ENCODE measurements at regions not wholly inside any gene's neighbourhood (a gene's known extent, or its start where the extent isn't known, plus 50 kb on each side); places are given as distances from the start of the nearest gene placed in this dataset.

DNA sequence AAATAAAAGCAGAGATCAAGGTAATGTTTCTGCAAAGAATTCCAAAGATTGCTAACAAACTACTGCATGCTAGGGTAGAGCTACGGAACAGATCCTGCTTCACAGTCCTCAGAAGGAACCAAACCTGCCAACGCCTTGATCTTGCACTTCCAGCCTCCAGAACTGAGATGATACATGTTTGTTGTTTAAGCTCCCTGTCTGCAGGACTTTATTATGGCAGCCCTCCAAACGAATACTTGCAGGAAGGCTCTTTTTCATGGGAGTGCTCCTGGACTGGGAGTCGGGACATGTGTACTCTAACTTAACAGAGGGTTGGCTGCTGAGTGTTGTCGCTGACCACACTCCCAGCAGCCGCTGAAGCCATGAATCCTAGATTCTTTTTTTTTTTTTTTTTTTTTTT is 808.8 kb upstream of the EEF2KMT start:
- CTCF ChIA-PET: no interaction called here
- DNase-seq: no peak
- Mint-ChIP-seq H3K27me3 (no peaks in the 10 kb centered on the region), H3K27ac (no peak overlapping the region), H3K4me3 (no peak overlapping the region), H3K9me3 (peaks cover 26% of the 10 kb centered on the region), H3K36me3 (ENCODE audit: low read depth) (no peaks in the 10 kb centered on the region), H3K4me1 (no peaks in the 10 kb centered on the region)
- POLR2A ChIA-PET: no interaction called here

DNA sequence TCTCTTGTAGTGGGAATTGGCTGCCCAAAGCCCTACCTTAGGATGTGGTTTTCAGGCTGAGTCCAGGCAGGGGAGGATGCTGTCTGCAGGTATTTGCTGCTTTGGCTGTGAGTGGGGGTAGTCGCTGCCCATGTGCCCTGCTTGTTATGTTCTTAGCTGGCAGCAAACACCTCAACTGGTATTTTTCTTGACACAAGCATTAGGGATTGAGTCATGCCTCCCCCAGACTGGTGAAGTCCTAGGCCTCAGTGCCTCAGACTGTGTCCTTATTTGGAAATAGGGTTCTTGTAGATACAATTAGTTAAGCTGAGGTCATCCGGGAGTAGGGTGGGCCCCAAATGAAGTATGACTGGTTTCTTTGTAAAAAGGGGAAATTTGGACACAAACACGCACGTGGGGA is 808.3 kb upstream of the EEF2KMT start:
- Mint-ChIP-seq H3K9me3 (peaks cover 27% of the 10 kb centered on the region), H3K4me3 (no peak overlapping the region), H3K27me3 (no peaks in the 10 kb centered on the region), H3K27ac (no peak overlapping the region), H3K36me3 (ENCODE audit: low read depth) (no peaks in the 10 kb centered on the region), H3K4me1 (no peaks in the 10 kb centered on the region)
- no peak for DNase-seq
- CTCF ChIA-PET: no interaction called here
- POLR2A ChIA-PET: no interaction called here

DNA sequence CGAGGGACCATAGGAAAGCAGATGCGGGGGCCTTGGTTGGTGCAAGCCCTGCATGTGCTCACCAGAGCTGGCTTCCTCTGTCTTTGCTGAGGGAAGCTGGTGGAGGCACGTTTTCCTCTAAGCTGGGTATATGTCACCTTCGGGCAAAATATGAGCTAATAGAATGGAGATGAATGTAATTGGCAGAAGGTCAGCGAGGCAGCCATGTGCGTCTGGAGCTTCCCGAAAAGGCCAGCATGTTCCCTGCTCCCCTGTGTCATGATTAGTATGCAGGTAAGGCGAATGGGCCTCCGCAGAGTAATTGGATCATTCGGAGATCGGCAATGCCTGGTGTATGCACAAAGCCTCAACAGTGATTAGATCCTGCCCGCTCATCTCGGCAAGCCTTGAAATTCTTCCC is 806.2 kb upstream of the EEF2KMT start:
- no peak overlapping the region for H3K27ac Mint-ChIP-seq
- ChIA-PET CTCF (no interaction called here), POLR2A (no interaction called here)
- peaks cover 44% of the 10 kb centered on the region for H3K9me3 Mint-ChIP-seq
- H3K4me1 Mint-ChIP-seq: no peaks in the 10 kb centered on the region
- no peak for DNase-seq
- H3K36me3 Mint-ChIP-seq (ENCODE audit: low read depth): no peaks in the 10 kb centered on the region
- H3K4me3 Mint-ChIP-seq: no peak overlapping the region
- H3K27me3 Mint-ChIP-seq: no peaks in the 10 kb centered on the region

GRCh38 chr16:5903153-5903552 is 805.6 kb upstream of the EEF2KMT start:
- ChIA-PET POLR2A (no interaction called here), CTCF (no interaction called here)
- Mint-ChIP-seq H3K27me3 (no peaks in the 10 kb centered on the region), H3K9me3 (peaks cover 44% of the 10 kb centered on the region), H3K27ac (no peak overlapping the region), H3K4me1 (no peaks in the 10 kb centered on the region), H3K36me3 (ENCODE audit: low read depth) (no peaks in the 10 kb centered on the region), H3K4me3 (no peak overlapping the region)
- DNase-seq: no peak

DNA sequence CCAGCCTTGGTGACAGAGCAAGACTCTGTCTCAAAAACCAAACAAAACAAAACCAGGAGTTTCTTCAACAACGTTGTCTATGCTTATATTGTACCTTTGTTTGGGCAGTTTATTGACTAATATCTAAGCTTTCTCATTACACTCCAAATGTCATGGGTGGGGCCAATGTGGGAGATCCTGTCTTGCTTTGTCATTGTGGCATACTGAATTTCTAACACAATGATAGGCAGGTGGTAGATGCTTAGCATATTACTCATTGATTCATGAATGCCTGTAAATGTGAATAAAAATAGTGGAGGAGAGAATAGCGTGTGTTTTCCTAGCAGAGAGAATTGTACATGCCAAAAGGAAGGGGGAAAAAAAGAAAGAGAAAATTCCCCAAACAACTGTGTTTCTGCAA is 802.5 kb upstream of the EEF2KMT start:
- peaks cover 46% of the 10 kb centered on the region for H3K9me3 Mint-ChIP-seq
- ChIA-PET POLR2A (no interaction called here), CTCF (no interaction called here)
- no peaks in the 10 kb centered on the region for H3K36me3 Mint-ChIP-seq (ENCODE audit: low read depth)
- DNase-seq: no peak
- no peaks in the 10 kb centered on the region for H3K4me1 Mint-ChIP-seq
- H3K27ac Mint-ChIP-seq: no peak overlapping the region
- no peak overlapping the region for H3K4me3 Mint-ChIP-seq
- H3K27me3 Mint-ChIP-seq: no peaks in the 10 kb centered on the region

DNA sequence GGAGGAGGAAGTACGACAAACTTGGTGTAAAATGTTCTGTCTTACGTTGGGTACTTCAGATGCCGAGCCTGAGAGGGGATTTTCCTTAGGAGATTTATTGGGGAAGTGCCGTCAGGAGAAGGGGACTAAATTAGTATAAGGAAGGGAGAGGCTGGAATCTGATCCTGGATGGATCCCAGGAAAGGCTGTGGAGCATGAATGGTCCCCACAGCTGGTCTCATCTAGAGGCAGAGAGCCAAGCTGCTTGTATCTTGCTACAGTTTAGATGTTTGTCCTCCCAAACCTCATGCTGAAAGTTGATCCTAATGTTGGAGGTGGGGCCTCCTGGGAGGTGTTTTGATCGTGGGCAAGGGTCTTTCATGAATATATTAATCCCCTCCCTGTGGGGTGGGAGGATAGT is 798.4 kb upstream of the EEF2KMT start:
- no peaks in the 10 kb centered on the region for H3K36me3 Mint-ChIP-seq (ENCODE audit: low read depth)

GRCh38 chr16:5895137-5895536 is 797.5 kb upstream of the EEF2KMT start:
- H3K27ac Mint-ChIP-seq: no peak overlapping the region
- no peak overlapping the region for H3K4me3 Mint-ChIP-seq
- no peak for DNase-seq
- H3K9me3 Mint-ChIP-seq: peaks cover 27% of the 10 kb centered on the region
- H3K4me1 Mint-ChIP-seq: no peaks in the 10 kb centered on the region
- no peaks in the 10 kb centered on the region for H3K36me3 Mint-ChIP-seq (ENCODE audit: low read depth)
- H3K27me3 Mint-ChIP-seq: no peaks in the 10 kb centered on the region
- ChIA-PET CTCF (no interaction called here), POLR2A (no interaction called here)

More for the DNA sequence above, 798.4 kb upstream of the EEF2KMT start:
- POLR2A ChIA-PET: no interaction called here
- H3K27ac Mint-ChIP-seq: no peak overlapping the region
- H3K9me3 Mint-ChIP-seq: peaks cover 33% of the 10 kb centered on the region
- no peaks in the 10 kb centered on the region for H3K4me1 Mint-ChIP-seq
- no peak for DNase-seq
- no peaks in the 10 kb centered on the region for H3K27me3 Mint-ChIP-seq
- CTCF ChIA-PET: no interaction called here
- H3K4me3 Mint-ChIP-seq: no peak overlapping the region

GRCh38 chr16:5891296-5891695 is 793.7 kb upstream of the EEF2KMT start:
- H3K4me1 Mint-ChIP-seq: no peaks in the 10 kb centered on the region
- DNase-seq: no peak
- ChIA-PET POLR2A (no interaction called here), CTCF (no interaction called here)
- H3K9me3 Mint-ChIP-seq: peaks cover 26% of the 10 kb centered on the region
- H3K36me3 Mint-ChIP-seq (ENCODE audit: low read depth): no peaks in the 10 kb centered on the region
- H3K4me3 Mint-ChIP-seq: no peak overlapping the region
- H3K27me3 Mint-ChIP-seq: no peaks in the 10 kb centered on the region
- no peak overlapping the region for H3K27ac Mint-ChIP-seq

GRCh38 chr16:5885521-5885920 is 787.9 kb upstream of the EEF2KMT start:
- Mint-ChIP-seq H3K4me3 (no peak overlapping the region), H3K27me3 (no peaks in the 10 kb centered on the region), H3K9me3 (peaks cover 18% of the 10 kb centered on the region), H3K4me1 (no peaks in the 10 kb centered on the region), H3K36me3 (ENCODE audit: low read depth) (no peaks in the 10 kb centered on the region), H3K27ac (no peak overlapping the region)
- no peak for DNase-seq
- ChIA-PET CTCF (no interaction called here), POLR2A (no interaction called here)

DNA sequence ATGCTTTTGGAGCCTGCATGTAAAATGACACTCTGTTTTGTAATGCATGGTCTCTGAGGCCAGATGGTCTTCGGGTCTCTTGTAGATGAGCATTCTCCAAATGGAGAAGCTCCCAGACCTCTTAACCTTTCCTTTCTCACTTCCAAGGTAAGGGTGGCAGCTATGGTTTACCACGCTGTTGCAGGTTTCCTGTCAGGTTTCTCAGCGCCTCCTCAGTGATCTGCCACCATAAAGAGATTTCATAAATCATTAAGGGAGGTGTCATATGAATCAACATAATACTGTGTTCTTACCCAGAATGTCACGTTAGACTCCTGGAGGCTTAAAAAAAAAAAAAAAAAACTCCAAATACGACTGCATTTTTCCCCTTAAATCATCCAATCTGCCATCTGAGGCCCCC is 787.4 kb upstream of the EEF2KMT start:
- DNase-seq: no peak
- no peak overlapping the region for H3K4me3 Mint-ChIP-seq
- H3K4me1 Mint-ChIP-seq: no peaks in the 10 kb centered on the region
- no peak overlapping the region for H3K27ac Mint-ChIP-seq
- H3K27me3 Mint-ChIP-seq: no peaks in the 10 kb centered on the region
- CTCF ChIA-PET: no interaction called here
- POLR2A ChIA-PET: no interaction called here
- H3K9me3 Mint-ChIP-seq: peaks cover 21% of the 10 kb centered on the region
- H3K36me3 Mint-ChIP-seq (ENCODE audit: low read depth): no peaks in the 10 kb centered on the region

GRCh38 chr16:5884339-5884738 is 786.7 kb upstream of the EEF2KMT start:
- ChIA-PET CTCF (no interaction called here), POLR2A (no interaction called here)
- no peaks in the 10 kb centered on the region for H3K27me3 Mint-ChIP-seq
- no peaks in the 10 kb centered on the region for H3K36me3 Mint-ChIP-seq (ENCODE audit: low read depth)
- DNase-seq: no peak
- H3K9me3 Mint-ChIP-seq: peaks cover 23% of the 10 kb centered on the region
- H3K4me3 Mint-ChIP-seq: no peak overlapping the region
- H3K4me1 Mint-ChIP-seq: no peaks in the 10 kb centered on the region
- H3K27ac Mint-ChIP-seq: no peak overlapping the region

- H3K4me1 Mint-ChIP-seq: no peaks in the 10 kb centered on the region
- H3K36me3 Mint-ChIP-seq (ENCODE audit: low read depth): no peaks in the 10 kb centered on the region
- POLR2A ChIA-PET: no interaction called here
- H3K4me3 Mint-ChIP-seq: no peak overlapping the region
- DNase-seq: no peak
- peaks cover 14% of the 10 kb centered on the region for H3K9me3 Mint-ChIP-seq
- H3K27ac Mint-ChIP-seq: no peak overlapping the region
- CTCF ChIA-PET: no interaction called here
- H3K27me3 Mint-ChIP-seq: no peaks in the 10 kb centered on the region
These were observed 784.6 kb upstream of the EEF2KMT start for GRCh38 chr16:5882087-5882640.

DNA sequence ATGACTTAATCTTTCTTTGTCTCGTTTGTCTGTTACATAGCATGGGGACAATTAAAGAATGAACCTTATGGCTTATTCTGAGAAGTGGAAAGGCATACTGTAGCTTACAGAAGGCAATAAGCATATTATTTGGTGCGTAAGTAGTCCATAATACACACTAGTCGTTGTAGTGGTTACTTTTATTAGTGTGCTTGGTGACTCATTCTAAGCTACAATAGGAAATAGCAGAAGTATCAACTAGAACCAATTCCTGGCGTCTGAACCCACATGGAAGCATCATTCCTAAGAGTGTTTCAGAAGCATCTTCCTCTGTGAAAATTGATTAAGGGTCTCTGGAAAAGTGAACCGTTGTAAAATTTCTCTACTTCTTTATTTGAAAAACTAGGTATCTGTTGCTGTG is 777.8 kb upstream of the EEF2KMT start:
- no peaks in the 10 kb centered on the region for H3K4me1 Mint-ChIP-seq
- CTCF ChIA-PET: no interaction called here
- POLR2A ChIA-PET: no interaction called here

DNA sequence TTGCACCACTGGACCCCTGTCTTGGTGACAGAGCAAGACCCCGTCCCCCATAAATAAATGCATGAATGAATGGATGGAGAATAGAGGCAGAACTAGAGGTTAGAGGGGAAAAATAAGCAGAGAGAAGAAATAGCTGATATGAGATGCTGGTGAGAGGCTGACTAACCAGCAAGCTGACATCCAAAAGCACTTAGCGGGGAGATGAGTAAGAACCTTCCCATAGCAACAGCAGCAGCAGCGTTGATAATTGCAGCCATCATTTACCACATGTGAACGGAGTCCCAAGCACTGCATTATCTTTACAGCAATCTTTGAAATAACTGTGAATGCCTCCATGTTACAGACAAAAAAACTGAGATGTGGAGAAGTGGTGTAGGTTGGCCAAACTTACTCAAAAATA is 777.3 kb upstream of the EEF2KMT start:
- Mint-ChIP-seq H3K9me3 (peaks cover 11% of the 10 kb centered on the region), H3K27ac (no peak overlapping the region), H3K4me3 (no peak overlapping the region), H3K4me1 (no peaks in the 10 kb centered on the region), H3K36me3 (ENCODE audit: low read depth) (no peaks in the 10 kb centered on the region), H3K27me3 (no peaks in the 10 kb centered on the region)
- POLR2A ChIA-PET: no interaction called here
- DNase-seq: no peak
- CTCF ChIA-PET: no interaction called here

More for the DNA sequence above, 777.8 kb upstream of the EEF2KMT start:
- H3K4me3 Mint-ChIP-seq: no peak overlapping the region
- H3K9me3 Mint-ChIP-seq: peaks cover 15% of the 10 kb centered on the region
- DNase-seq: no peak
- no peaks in the 10 kb centered on the region for H3K36me3 Mint-ChIP-seq (ENCODE audit: low read depth)
- no peaks in the 10 kb centered on the region for H3K27me3 Mint-ChIP-seq
- no peak overlapping the region for H3K27ac Mint-ChIP-seq

DNA sequence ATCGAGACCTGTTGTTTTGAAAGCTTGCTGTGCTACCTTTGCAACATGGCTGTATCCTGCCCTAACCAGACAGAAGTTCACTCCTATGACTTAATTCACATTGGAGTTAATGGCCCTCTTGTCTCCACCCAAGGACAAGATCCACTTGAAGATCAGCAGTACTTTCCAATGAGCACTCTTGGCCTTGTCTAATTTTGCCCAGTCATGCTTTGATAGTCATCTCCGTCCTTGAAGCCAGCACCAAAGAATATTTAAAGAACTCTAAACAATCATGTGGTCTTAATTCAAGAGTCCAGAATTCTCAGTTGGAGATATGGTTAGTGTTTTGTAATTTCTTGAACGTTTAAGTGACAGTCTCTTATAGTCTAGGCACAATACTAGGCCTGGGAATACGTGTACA is 775.6 kb upstream of the EEF2KMT start:
- ChIA-PET POLR2A (no interaction called here), CTCF (no interaction called here)
- no peak for DNase-seq
- no peaks in the 10 kb centered on the region for H3K36me3 Mint-ChIP-seq (ENCODE audit: low read depth)
- H3K4me1 Mint-ChIP-seq: no peaks in the 10 kb centered on the region
- H3K9me3 Mint-ChIP-seq: peaks cover 16% of the 10 kb centered on the region
- H3K27me3 Mint-ChIP-seq: no peaks in the 10 kb centered on the region
- H3K27ac Mint-ChIP-seq: no peak overlapping the region
- H3K4me3 Mint-ChIP-seq: no peak overlapping the region
